Activated T-cell treated with anti-CD3 and anti-CD28 coated beads for 48 hours (primary cell): ENCODE measurements at regions not wholly inside any gene's neighbourhood (a gene's known extent, or its start where the extent isn't known, plus 50 kb on each side); places are given as distances from the start of the nearest gene placed in this dataset.

Source experiments
- DNase-seq: peaks from one replicate; pipeline ENCODE4 v3.0.0-alpha.2; 2020; ENCODE audit warnings: low read depth

- DNase-seq, result no peak
These were observed 346.2 kb upstream of the CBLB start for GRCh38 chr3:106215047-106215446.

GRCh38 chr3:106217745-106218144 lies 348.9 kb upstream of the CBLB start:
- no peak for DNase-seq

GRCh38 chr3:106227068-106227467 lies 358.3 kb upstream of the CBLB start:
- DNase-seq, result no peak

GRCh38 chr3:106228271-106228670 lies 359.5 kb upstream of the CBLB start:
- DNase-seq, result no peak

- no peak for DNase-seq
These were observed 360.9 kb upstream of the CBLB start for GRCh38 chr3:106229495-106230278.

- DNase-seq, result no peak
These were observed 362.3 kb upstream of the CBLB start for GRCh38 chr3:106231086-106231485.

GRCh38 chr3:106232956-106233355 lies 364.1 kb upstream of the CBLB start:
- DNase-seq, result no peak

- DNase-seq, result no peak
These were observed 370.4 kb upstream of the CBLB start for GRCh38 chr3:106239195-106239697.

- DNase-seq, result no peak
These were observed 372.8 kb upstream of the CBLB start for GRCh38 chr3:106241593-106241992.

GRCh38 chr3:106242781-106243180 lies 374.0 kb upstream of the CBLB start:
- no peak for DNase-seq

GRCh38 chr3:106245400-106245799 lies 376.6 kb upstream of the CBLB start:
- DNase-seq, result no peak

GRCh38 chr3:106247902-106248684 lies 379.3 kb upstream of the CBLB start:
- no peak for DNase-seq

- DNase-seq, result no peak
These were observed 380.3 kb upstream of the CBLB start for GRCh38 chr3:106249159-106249558.

GRCh38 chr3:106249981-106250380 lies 381.2 kb upstream of the CBLB start:
- no peak for DNase-seq

- no peak for DNase-seq
These were observed 382.5 kb upstream of the CBLB start for GRCh38 chr3:106251160-106251892.

- DNase-seq, result no peak
These were observed 387.0 kb upstream of the CBLB start for GRCh38 chr3:106255870-106256248.

- no peak for DNase-seq
These were observed 387.6 kb upstream of the CBLB start for GRCh38 chr3:106256249-106256957.

GRCh38 chr3:106257172-106257571 lies 388.4 kb upstream of the CBLB start:
- DNase-seq, result no peak

- no peak for DNase-seq
These were observed 392.6 kb upstream of the CBLB start for GRCh38 chr3:106261396-106261795.

- DNase-seq, result no peak
These were observed 393.3 kb upstream of the CBLB start for GRCh38 chr3:106261915-106262683.

GRCh38 chr3:106263011-106263410 lies 394.2 kb upstream of the CBLB start:
- DNase-seq, result no peak
